ENCODE measurements at regions not wholly inside any gene's neighbourhood (a gene's known extent, or its start where the extent isn't known, plus 50 kb on each side); places are given as distances from the start of the nearest gene placed in this dataset.

DNA sequence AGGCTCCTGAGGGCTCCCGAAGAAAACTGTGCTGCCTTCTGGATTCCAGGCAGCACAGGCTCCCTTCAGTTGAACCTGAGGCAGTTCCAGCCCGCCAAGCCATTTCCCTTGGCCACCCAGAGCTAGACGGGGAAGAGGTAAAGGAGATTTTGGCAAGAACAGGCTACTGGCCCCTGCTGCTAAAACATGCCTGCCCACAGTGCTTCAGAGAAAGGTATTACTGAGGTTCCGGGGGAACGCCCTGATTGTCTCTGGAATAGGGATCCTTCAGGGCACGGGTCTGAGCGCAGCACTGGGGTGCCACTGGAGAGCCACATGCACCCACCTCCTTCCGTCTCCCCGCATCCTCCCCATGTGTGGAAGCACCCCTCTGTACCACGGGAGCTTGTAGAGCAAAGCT, 247.4 kb downstream of the BAMBI start:
- TF ChIP-seq, protein P1, sequence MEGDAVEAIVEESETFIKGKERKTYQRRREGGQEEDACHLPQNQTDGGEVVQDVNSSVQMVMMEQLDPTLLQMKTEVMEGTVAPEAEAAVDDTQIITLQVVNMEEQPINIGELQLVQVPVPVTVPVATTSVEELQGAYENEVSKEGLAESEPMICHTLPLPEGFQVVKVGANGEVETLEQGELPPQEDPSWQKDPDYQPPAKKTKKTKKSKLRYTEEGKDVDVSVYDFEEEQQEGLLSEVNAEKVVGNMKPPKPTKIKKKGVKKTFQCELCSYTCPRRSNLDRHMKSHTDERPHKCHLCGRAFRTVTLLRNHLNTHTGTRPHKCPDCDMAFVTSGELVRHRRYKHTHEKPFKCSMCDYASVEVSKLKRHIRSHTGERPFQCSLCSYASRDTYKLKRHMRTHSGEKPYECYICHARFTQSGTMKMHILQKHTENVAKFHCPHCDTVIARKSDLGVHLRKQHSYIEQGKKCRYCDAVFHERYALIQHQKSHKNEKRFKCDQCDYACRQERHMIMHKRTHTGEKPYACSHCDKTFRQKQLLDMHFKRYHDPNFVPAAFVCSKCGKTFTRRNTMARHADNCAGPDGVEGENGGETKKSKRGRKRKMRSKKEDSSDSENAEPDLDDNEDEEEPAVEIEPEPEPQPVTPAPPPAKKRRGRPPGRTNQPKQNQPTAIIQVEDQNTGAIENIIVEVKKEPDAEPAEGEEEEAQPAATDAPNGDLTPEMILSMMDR (conservative IDR thresholded peaks at IDR 0.05; ENCODE audit: low read depth in 2 of 2), result no peak
- no peak for TF ChIP-seq EZH2 (IDR thresholded peaks at IDR 0.05; ENCODE audit: low read depth, unreplicated experiment)
- TF ChIP-seq POLR2AphosphoS5 (IDR thresholded peaks at IDR 0.05; ENCODE audit: low read depth), result no peak
- TF ChIP-seq, protein P2, sequence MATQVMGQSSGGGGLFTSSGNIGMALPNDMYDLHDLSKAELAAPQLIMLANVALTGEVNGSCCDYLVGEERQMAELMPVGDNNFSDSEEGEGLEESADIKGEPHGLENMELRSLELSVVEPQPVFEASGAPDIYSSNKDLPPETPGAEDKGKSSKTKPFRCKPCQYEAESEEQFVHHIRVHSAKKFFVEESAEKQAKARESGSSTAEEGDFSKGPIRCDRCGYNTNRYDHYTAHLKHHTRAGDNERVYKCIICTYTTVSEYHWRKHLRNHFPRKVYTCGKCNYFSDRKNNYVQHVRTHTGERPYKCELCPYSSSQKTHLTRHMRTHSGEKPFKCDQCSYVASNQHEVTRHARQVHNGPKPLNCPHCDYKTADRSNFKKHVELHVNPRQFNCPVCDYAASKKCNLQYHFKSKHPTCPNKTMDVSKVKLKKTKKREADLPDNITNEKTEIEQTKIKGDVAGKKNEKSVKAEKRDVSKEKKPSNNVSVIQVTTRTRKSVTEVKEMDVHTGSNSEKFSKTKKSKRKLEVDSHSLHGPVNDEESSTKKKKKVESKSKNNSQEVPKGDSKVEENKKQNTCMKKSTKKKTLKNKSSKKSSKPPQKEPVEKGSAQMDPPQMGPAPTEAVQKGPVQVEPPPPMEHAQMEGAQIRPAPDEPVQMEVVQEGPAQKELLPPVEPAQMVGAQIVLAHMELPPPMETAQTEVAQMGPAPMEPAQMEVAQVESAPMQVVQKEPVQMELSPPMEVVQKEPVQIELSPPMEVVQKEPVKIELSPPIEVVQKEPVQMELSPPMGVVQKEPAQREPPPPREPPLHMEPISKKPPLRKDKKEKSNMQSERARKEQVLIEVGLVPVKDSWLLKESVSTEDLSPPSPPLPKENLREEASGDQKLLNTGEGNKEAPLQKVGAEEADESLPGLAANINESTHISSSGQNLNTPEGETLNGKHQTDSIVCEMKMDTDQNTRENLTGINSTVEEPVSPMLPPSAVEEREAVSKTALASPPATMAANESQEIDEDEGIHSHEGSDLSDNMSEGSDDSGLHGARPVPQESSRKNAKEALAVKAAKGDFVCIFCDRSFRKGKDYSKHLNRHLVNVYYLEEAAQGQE (IDR thresholded peaks at IDR 0.05; ENCODE audit: unreplicated experiment), result no peak
- no peak for TF ChIP-seq EZH2phosphoT487 (IDR thresholded peaks at IDR 0.05; ENCODE audit: unreplicated experiment)

Measured in GM23338 (cell line).